GM12801 (cell line): ENCODE measurements at regions not wholly inside any gene's neighbourhood (a gene's known extent, or its start where the extent isn't known, plus 50 kb on each side); places are given as distances from the start of the nearest gene placed in this dataset.

Source experiments
- CTCF ChIP-seq: IDR thresholded peaks from one replicate; pipeline ENCODE4 v1.5.1; 2011; ENCODE audit warnings: control low read depth; ENCODE audit not compliant: insufficient read length; ENCODE audit errors: extremely low read depth

- TF ChIP-seq CTCF = no peak
Measured at GRCh38 chr11:95678988-95679387, 110.6 kb downstream of the FAM76B start.

GRCh38 chr11:95676308-95676707 lies 113.3 kb downstream of the FAM76B start:
- TF ChIP-seq CTCF = no peak

GRCh38 chr11:95675585-95675984 lies 114.0 kb downstream of the FAM76B start:
- TF ChIP-seq CTCF = no peak

GRCh38 chr11:95674657-95675358 lies 114.8 kb downstream of the FAM76B start:
- no peak for TF ChIP-seq CTCF

GRCh38 chr11:95671768-95672167 lies 117.8 kb downstream of the FAM76B start:
- TF ChIP-seq CTCF = no peak

- TF ChIP-seq CTCF = no peak
Measured at GRCh38 chr11:95668131-95668530, 121.5 kb downstream of the FAM76B start.

- TF ChIP-seq CTCF = no peak
Measured at GRCh38 chr11:95661162-95661561, 128.4 kb downstream of the FAM76B start.
